ENCODE measurements at regions not wholly inside any gene's neighbourhood (a gene's known extent, or its start where the extent isn't known, plus 50 kb on each side); places are given as distances from the start of the nearest gene placed in this dataset.

GRCh38 chr5:84783003-84783402 lies 398.3 kb upstream of the EDIL3 start (continued):
- no peak for TF ChIP-seq ZBTB33 (IDR thresholded peaks at IDR 0.05)
- no peak for TF ChIP-seq ATF3 (IDR thresholded peaks at IDR 0.05; ENCODE audit: borderline replicate concordance, extremely low read depth, low read depth, low read length)
- peak; percentile 35; the same call in 1 of the 2 replicates for TF ChIP-seq IKZF1 (conservative IDR thresholded peaks at IDR 0.05)
- TF ChIP-seq CBX3 (IDR thresholded peaks at IDR 0.05; ENCODE audit: borderline replicate concordance, low read depth) = no peak
- TF ChIP-seq, protein P1, sequence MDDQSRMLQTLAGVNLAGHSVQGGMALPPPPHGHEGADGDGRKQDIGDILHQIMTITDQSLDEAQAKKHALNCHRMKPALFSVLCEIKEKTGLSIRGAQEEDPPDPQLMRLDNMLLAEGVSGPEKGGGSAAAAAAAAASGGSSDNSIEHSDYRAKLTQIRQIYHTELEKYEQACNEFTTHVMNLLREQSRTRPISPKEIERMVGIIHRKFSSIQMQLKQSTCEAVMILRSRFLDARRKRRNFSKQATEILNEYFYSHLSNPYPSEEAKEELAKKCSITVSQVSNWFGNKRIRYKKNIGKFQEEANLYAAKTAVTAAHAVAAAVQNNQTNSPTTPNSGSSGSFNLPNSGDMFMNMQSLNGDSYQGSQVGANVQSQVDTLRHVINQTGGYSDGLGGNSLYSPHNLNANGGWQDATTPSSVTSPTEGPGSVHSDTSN (IDR thresholded peaks at IDR 0.05; ENCODE audit: insufficient replicate concordance, low read depth, low read length) = no peak
- TF ChIP-seq NBN (IDR thresholded peaks at IDR 0.05) = no peak
- TF ChIP-seq RUNX3 (IDR thresholded peaks at IDR 0.05; ENCODE audit: low read length) = no peak
- no peak for TF ChIP-seq NFYB (IDR thresholded peaks at IDR 0.05; ENCODE audit: insufficient read depth, low read depth, low read length)
- peak; percentile 30; the same call in 1 of the 2 replicates for TF ChIP-seq RAD51 (IDR thresholded peaks at IDR 0.05)
- TF ChIP-seq, protein P2, sequence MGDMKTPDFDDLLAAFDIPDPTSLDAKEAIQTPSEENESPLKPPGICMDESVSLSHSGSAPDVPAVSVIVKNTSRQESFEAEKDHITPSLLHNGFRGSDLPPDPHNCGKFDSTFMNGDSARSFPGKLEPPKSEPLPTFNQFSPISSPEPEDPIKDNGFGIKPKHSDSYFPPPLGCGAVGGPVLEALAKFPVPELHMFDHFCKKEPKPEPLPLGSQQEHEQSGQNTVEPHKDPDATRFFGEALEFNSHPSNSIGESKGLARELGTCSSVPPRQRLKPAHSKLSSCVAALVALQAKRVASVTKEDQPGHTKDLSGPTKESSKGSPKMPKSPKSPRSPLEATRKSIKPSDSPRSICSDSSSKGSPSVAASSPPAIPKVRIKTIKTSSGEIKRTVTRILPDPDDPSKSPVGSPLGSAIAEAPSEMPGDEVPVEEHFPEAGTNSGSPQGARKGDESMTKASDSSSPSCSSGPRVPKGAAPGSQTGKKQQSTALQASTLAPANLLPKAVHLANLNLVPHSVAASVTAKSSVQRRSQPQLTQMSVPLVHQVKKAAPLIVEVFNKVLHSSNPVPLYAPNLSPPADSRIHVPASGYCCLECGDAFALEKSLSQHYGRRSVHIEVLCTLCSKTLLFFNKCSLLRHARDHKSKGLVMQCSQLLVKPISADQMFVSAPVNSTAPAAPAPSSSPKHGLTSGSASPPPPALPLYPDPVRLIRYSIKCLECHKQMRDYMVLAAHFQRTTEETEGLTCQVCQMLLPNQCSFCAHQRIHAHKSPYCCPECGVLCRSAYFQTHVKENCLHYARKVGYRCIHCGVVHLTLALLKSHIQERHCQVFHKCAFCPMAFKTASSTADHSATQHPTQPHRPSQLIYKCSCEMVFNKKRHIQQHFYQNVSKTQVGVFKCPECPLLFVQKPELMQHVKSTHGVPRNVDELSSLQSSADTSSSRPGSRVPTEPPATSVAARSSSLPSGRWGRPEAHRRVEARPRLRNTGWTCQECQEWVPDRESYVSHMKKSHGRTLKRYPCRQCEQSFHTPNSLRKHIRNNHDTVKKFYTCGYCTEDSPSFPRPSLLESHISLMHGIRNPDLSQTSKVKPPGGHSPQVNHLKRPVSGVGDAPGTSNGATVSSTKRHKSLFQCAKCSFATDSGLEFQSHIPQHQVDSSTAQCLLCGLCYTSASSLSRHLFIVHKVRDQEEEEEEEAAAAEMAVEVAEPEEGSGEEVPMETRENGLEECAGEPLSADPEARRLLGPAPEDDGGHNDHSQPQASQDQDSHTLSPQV (IDR thresholded peaks at IDR 0.05) = no peak
- TF ChIP-seq EED (IDR thresholded peaks at IDR 0.05; ENCODE audit: low read depth) = no peak
- no peak for TF ChIP-seq E2F4 (IDR thresholded peaks at IDR 0.05; ENCODE audit: low read depth, low read length)
- no peak for TF ChIP-seq GABPA (IDR thresholded peaks at IDR 0.05; ENCODE audit: low read depth)
- TF ChIP-seq, protein P3, sequence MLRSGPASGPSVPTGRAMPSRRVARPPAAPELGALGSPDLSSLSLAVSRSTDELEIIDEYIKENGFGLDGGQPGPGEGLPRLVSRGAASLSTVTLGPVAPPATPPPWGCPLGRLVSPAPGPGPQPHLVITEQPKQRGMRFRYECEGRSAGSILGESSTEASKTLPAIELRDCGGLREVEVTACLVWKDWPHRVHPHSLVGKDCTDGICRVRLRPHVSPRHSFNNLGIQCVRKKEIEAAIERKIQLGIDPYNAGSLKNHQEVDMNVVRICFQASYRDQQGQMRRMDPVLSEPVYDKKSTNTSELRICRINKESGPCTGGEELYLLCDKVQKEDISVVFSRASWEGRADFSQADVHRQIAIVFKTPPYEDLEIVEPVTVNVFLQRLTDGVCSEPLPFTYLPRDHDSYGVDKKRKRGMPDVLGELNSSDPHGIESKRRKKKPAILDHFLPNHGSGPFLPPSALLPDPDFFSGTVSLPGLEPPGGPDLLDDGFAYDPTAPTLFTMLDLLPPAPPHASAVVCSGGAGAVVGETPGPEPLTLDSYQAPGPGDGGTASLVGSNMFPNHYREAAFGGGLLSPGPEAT (IDR thresholded peaks at IDR 0.05; ENCODE audit: low read depth) = no peak
- 0 out of 2 replicates have a peak, but pooled peaks have one; percentile 15 for TF ChIP-seq JUND (IDR thresholded peaks at IDR 0.05; ENCODE audit: low read depth, low read length)
- TF ChIP-seq STAT1 (conservative IDR thresholded peaks at IDR 0.05) = no peak
- no peak for TF ChIP-seq ZBTB4 (CRISPR knock-in tag; IDR thresholded peaks at IDR 0.05)
